Aorta (tissue), 5 donors: ENCODE measurements at regions not wholly inside any gene's neighbourhood (a gene's known extent, or its start where the extent isn't known, plus 50 kb on each side); places are given as distances from the start of the nearest gene placed in this dataset.

Source experiments
- ATAC-seq: fragments of 200-7000 bp; cut with Tn5 transposase; one replicate; pipeline ENCODE4 v1.9.1; 2022; ENCODE audit warnings: moderate library complexity; ENCODE audit not compliant: low FRiP score
- DNase-seq, 2 donors: peaks; one replicate each; pipeline ENCODE4 v3.0.0-alpha.2; 2020
- H3K27ac ChIP-seq, 2 donors: one replicate each; pipeline ENCODE4 v1.5.1; 2013; ENCODE audit warnings: low read length in 2 of 2, mild to moderate bottlenecking in 2 of 2, moderate library complexity in 2 of 2, control low read depth in 1 of 2, inconsistent platforms in 1 of 2, low read depth in 1 of 2
- H3K27me3 ChIP-seq, 2 donors: one replicate each; pipeline ENCODE4 v1.6.1; 2013; ENCODE audit warnings: control low read depth in 1 of 2, low read length in 1 of 2, mild to moderate bottlenecking in 1 of 2, moderate library complexity in 1 of 2; ENCODE audit not compliant: insufficient read depth in 2 of 2, control insufficient read depth in 1 of 2
- H3K36me3 ChIP-seq, 2 donors: one replicate each; pipeline ENCODE4 v1.6.1; 2013; ENCODE audit warnings: control low read depth in 1 of 2, low read length in 1 of 2, mild to moderate bottlenecking in 1 of 2; ENCODE audit not compliant: insufficient read depth in 2 of 2, control insufficient read depth in 1 of 2
- H3K4me1 ChIP-seq, 2 donors: one replicate each; pipeline ENCODE4 v1.6.1; 2013; ENCODE audit warnings: low read length in 2 of 2, control low read depth in 1 of 2, mild to moderate bottlenecking in 1 of 2, moderate library complexity in 1 of 2; ENCODE audit not compliant: insufficient read depth in 2 of 2, control insufficient read depth in 1 of 2
- H3K4me3 ChIP-seq, 2 donors: one replicate each; pipeline ENCODE4 v1.5.1; 2013; ENCODE audit warnings: low read length in 2 of 2, control low read depth in 1 of 2, mild to moderate bottlenecking in 1 of 2
- H3K9me3 ChIP-seq: one replicate; pipeline ENCODE4 v1.6.1; 2013; ENCODE audit warnings: mild to moderate bottlenecking, low read length; ENCODE audit not compliant: control insufficient read depth
- WGBS, 2 donors: extraction: QIAGEN DNeasy Blood & Tissue Kit; methylation state at CpG; one replicate each; pipeline ENCODE4 v1.1.7; 2013; 5-methylcytosine and 5-hydroxymethylcytosine counted together
- intact Hi-C, 2 donors: fragments of 100-400 bp; cut with DNase I; formaldehyde crosslinking; loops; one replicate each; pipeline versions ENCODE4 v1.14.2 to v1.15.0; 2022
- donor health status: healthy with polysubstance abuse.
- donor health status: Bipolar disorder and iron deficiency.
- donor health status: DM: no; HTN: no; CAD: no.
- donor health status: DM: no; HTN: no; CAD: no.
- donor health status: DM: yes; HTN: yes; CAD: no.

- no peak overlapping the region for H3K27ac ChIP-seq
- ATAC-seq (no peak), DNase-seq (no peak)
- WGBS, 2 donors = 9% methylated on average over 3 of the region's 3 CpGs
- no peaks in the 10 kb centered on the region for H3K27me3 ChIP-seq
- H3K9me3 ChIP-seq = no peaks in the 10 kb centered on the region
- intact Hi-C loops = no loop called here
- no peaks in the 10 kb centered on the region for H3K36me3 ChIP-seq
- no peaks in the 10 kb centered on the region for H3K4me1 ChIP-seq
- no peak overlapping the region for H3K4me3 ChIP-seq
Measured at GRCh38 chr18:39759926-39760325, 2194.3 kb upstream of the CELF4 start.

GRCh38 chr18:39753178-39753577 lies 2187.6 kb upstream of the CELF4 start:
- H3K27ac ChIP-seq = no peak overlapping the region
- H3K27me3 ChIP-seq = no peaks in the 10 kb centered on the region
- intact Hi-C loops = no loop called here
- no peaks in the 10 kb centered on the region for H3K9me3 ChIP-seq
- no peaks in the 10 kb centered on the region for H3K36me3 ChIP-seq
- 67 to 70% methylated on average over 4 of the region's 4 CpGs for WGBS, 2 donors
- ATAC-seq (no peak), DNase-seq (no peak)
- H3K4me1 ChIP-seq = no peaks in the 10 kb centered on the region
- no peak overlapping the region for H3K4me3 ChIP-seq

- no peak overlapping the region for H3K4me3 ChIP-seq
- intact Hi-C loops = no loop called here
- H3K36me3 ChIP-seq = no peaks in the 10 kb centered on the region
- H3K4me1 ChIP-seq = no peaks in the 10 kb centered on the region
- H3K27me3 ChIP-seq = no peaks in the 10 kb centered on the region
- H3K9me3 ChIP-seq = no peaks in the 10 kb centered on the region
- DNase-seq (no peak), ATAC-seq (no peak)
- 43 to 46% methylated on average over 2 of the region's 2 CpGs for WGBS, 2 donors
- no peak overlapping the region for H3K27ac ChIP-seq
Measured at GRCh38 chr18:39752351-39752750, 2186.8 kb upstream of the CELF4 start.

- ATAC-seq (no peak), DNase-seq (no peak)
- H3K27me3 ChIP-seq = no peaks in the 10 kb centered on the region
- H3K4me1 ChIP-seq = no peaks in the 10 kb centered on the region
- H3K9me3 ChIP-seq = no peaks in the 10 kb centered on the region
- no peak overlapping the region for H3K4me3 ChIP-seq
- H3K36me3 ChIP-seq = no peaks in the 10 kb centered on the region
- intact Hi-C loops = no loop called here
- 75 to 85% methylated on average over 4 of the region's 4 CpGs for WGBS, 2 donors
- no peak overlapping the region for H3K27ac ChIP-seq
Measured at GRCh38 chr18:39751921-39752320, 2186.3 kb upstream of the CELF4 start.

GRCh38 chr18:39751161-39751560 lies 2185.6 kb upstream of the CELF4 start:
- Histone ChIP-seq H3K4me3 (no peak overlapping the region), H3K36me3 (no peaks in the 10 kb centered on the region), H3K27ac (no peak overlapping the region), H3K4me1 (no peaks in the 10 kb centered on the region), H3K27me3 (no peaks in the 10 kb centered on the region), H3K9me3 (no peaks in the 10 kb centered on the region)
- ATAC-seq (no peak), DNase-seq (no peak)
- 9 to 11% methylated on average over 1 of the region's 1 CpG for WGBS, 2 donors
- intact Hi-C loops = no loop called here

- H3K4me1 ChIP-seq = no peaks in the 10 kb centered on the region
- intact Hi-C loops = no loop called here
- H3K4me3 ChIP-seq = no peak overlapping the region
- 95 to 97% methylated on average over 2 of the region's 2 CpGs for WGBS, 2 donors
- ATAC-seq = no peak
- H3K27ac ChIP-seq = no peak overlapping the region
- no peaks in the 10 kb centered on the region for H3K9me3 ChIP-seq
- H3K27me3 ChIP-seq = no peaks in the 10 kb centered on the region
- DNase-seq = no peak
- no peaks in the 10 kb centered on the region for H3K36me3 ChIP-seq
Measured at GRCh38 chr18:39749154-39749553, 2183.6 kb upstream of the CELF4 start.

GRCh38 chr18:39748727-39749126 lies 2183.1 kb upstream of the CELF4 start:
- no peaks in the 10 kb centered on the region for H3K4me1 ChIP-seq
- H3K27me3 ChIP-seq = no peaks in the 10 kb centered on the region
- no peak overlapping the region for H3K27ac ChIP-seq
- no peak for DNase-seq
- H3K4me3 ChIP-seq = no peak overlapping the region
- no peak for ATAC-seq
- H3K36me3 ChIP-seq = no peaks in the 10 kb centered on the region
- H3K9me3 ChIP-seq = no peaks in the 10 kb centered on the region
- intact Hi-C loops = no loop called here
- WGBS, 2 donors = 92 to 94% methylated on average over 2 of the region's 2 CpGs

- Histone ChIP-seq H3K9me3 (no peaks in the 10 kb centered on the region), H3K27me3 (no peaks in the 10 kb centered on the region), H3K4me1 (no peaks in the 10 kb centered on the region), H3K27ac (no peak overlapping the region), H3K4me3 (no peak overlapping the region), H3K36me3 (no peaks in the 10 kb centered on the region)
- intact Hi-C loops = no loop called here
- ATAC-seq (no peak), DNase-seq (no peak)
- WGBS, 2 donors = 60 to 72% methylated on average over 4 of the region's 4 CpGs
Measured at GRCh38 chr18:39746201-39746600, 2180.6 kb upstream of the CELF4 start.

- no peaks in the 10 kb centered on the region for H3K36me3 ChIP-seq
- no peaks in the 10 kb centered on the region for H3K4me1 ChIP-seq
- no peaks in the 10 kb centered on the region for H3K9me3 ChIP-seq
- intact Hi-C loops = no loop called here
- no peak overlapping the region for H3K4me3 ChIP-seq
- no peak overlapping the region for H3K27ac ChIP-seq
- DNase-seq (no peak), ATAC-seq (no peak)
- no peaks in the 10 kb centered on the region for H3K27me3 ChIP-seq
Measured at GRCh38 chr18:39743463-39743862, 2177.9 kb upstream of the CELF4 start.
